GM21528 (cell line): ENCODE measurements at regions not wholly inside any gene's neighbourhood (a gene's known extent, or its start where the extent isn't known, plus 50 kb on each side); places are given as distances from the start of the nearest gene placed in this dataset.
"Not testable (repeated sequence)": the region's sequence is repeated elsewhere in the genome, so short reads cannot be mapped to it uniquely, and the experiment has no call there.

ENCODE experiments used
- ATAC-seq: cut with Tn5 transposase; IDR thresholded peaks from one replicate; pipeline ENCODE4 v1.9.1; 2021; ENCODE audit warnings: mild to moderate bottlenecking, moderate library complexity; ENCODE audit not compliant: unreplicated experiment, low FRiP score

DNA sequence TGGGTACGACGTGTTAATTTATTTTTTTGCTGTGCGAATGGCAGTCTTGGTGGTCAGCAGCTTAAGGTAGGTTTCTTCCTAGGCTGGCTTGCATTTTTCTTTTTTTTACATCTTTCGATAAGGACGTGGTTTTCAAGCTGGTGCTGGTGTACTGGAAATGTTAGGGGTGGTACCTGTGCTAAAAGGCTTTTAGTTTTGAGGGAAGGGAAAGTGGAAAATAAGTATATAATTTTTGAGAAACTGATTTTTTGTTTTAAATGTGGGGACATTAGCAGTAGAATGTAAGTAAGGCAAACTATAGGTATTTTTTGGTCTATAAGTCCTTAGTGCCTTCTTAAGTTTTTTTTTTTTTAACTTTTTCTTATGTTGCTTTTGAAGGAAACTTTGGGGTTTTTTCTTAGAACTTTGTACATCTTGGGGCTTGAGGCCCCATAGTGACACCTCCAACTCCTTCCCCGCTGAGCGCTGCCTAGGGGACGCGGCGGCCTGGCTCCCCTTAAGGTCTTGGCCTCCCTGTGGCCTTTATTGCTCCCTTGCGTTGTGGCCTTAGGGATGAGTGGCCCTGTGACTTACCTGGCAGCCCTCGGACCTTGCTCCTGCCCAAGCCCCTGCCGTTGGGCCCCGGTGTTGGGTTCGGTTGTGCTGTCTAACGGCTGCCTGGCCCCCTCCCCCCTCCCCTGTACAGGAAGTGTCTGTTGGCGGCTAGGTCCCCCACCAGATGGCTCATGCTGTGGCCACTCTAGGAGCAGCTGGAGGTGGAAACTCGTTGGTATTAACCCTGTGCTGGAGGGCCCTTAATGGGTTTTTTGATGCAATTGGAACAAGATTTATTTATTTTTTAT lies 88.0 kb upstream of the RPRML start:
- ATAC-seq, result peak; percentile 77

DNA sequence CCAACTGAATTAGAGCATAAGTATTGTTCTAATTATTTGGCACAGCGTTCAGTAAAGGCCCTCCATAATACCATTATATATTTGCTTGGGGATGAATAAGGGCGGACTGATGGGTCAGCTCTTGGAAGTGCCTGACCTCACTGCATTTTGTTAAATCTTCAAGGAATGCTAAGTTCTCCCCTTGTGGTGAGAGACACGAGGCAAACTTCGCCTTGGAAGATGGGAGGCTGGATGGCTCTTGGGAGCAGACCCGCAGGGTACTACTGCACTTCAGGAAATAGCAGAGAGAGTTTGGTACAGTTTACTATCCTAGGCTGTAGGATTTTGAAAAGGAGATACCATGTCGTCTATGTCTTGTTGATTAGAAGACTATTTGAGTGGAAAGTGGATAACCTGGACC lies 87.0 kb upstream of the RPRML start:
- ATAC-seq, result no peak

DNA sequence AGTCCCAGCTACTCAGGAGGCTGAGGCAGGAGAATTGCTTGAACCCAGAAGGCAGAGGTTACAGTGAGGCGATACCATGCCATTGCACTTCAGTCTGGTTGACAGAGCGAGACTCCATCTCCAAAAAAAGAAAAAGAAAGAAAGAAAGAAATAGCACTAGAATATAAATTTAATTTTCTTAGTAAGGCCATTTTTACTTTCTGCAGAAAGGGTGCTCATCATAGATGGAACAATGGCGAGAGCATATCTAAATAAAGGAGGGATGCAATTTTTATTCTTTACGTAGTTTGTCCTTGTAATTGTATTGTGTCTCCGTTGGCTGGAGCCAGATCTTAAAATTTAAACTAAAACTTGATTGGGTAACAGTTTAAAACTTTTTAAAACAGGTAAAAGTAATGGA lies 85.6 kb upstream of the RPRML start:
- no peak for ATAC-seq

DNA sequence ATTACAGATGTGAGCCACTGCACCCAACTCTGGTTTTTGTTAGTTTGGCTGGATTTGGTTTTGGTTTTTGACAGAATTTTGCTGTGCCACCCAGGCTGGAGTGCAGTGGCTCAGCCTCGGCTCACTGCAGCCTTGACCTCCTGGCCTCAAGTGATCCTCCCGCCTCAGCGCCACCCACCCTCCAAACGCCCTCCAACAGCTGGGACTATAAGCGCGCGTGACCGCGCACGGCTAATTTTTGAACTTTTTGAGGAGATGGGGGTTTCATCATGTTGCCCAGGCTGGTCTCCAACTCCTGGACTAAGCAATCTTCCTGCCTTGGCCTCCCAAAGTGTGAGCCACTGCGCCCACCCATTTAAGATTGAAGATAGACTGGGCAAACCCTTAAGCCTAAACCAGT lies 84.4 kb upstream of the RPRML start:
- no peak for ATAC-seq

DNA sequence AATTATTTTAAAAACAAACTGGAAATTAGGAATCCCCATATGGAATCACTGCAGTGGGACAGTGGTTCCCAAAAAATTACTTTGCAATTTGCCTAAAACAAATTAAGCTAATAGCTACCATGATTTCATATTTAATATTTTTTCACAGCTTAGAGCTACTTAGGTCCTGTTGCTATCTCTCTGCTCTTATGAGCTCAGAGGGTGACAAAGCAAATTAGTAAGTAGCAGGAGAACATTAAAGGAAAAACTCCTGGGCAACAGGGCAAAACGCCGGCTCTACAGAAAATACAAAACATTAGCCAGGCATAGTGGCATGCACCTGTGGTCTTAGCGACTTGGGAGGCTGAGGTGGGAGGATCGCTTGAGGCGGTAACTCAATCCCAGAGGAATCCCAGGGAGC lies 83.8 kb upstream of the RPRML start:
- not testable (repeated sequence) for ATAC-seq

DNA sequence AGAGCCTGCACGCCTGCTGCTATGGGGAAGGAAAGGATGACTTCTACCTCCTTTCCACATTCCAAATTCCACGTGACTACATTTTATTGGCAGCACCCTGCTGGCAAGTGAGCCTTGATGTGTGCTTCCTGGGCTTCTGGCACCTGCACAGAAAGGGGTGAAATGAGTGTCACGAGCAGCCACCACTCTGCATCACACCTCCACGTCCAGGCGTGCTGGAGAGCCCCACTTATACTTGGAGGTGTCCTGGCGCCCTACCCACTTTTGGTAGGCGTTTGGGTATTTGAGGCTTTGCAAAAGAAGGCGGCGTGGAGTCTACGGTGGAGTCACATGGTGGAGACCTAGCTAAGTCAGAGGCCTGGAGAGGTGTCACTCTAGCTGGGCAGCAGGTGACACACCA lies 81.0 kb upstream of the RPRML start:
- not testable (repeated sequence) for ATAC-seq

DNA sequence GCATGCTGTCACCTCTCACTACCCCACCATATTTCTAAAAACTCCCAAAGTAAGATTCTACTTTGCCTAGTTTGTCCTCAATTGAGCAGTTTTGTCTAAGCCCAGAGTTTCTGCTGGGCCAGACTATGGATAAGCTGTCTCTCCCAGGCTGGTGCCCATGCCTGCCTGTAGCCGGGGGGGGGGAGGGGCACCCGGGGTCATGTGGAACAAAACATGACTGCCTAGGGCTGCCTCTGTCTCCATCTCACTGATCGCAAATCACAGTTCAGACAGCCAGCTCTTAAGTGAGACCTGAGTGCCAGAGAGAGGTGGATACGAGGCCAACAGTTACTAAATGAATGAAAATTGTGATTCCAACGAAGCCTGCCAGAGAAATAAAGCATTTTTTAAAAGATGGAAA lies 78.8 kb upstream of the RPRML start:
- ATAC-seq, result no peak

DNA sequence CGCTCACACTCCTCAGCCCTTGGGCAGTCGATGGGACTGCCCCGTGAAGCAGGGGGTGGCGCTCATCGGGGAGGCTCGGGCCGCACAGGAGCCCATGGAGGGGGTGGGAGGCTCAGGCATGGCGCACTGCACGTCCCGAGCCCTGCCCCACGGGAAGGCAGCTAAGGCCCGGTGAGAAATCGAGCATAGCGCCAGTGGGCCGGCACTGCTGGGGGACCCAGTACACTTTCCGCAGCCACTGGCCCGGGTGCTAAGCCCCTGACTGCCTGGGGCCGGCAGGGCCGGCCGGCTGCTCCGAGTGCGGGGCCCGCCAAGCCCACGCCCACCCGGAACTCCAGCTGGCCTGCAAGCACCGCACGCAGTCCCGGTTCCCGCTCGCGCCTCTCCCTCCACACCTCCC lies 78.2 kb upstream of the RPRML start:
- ATAC-seq, result not testable (repeated sequence)

DNA sequence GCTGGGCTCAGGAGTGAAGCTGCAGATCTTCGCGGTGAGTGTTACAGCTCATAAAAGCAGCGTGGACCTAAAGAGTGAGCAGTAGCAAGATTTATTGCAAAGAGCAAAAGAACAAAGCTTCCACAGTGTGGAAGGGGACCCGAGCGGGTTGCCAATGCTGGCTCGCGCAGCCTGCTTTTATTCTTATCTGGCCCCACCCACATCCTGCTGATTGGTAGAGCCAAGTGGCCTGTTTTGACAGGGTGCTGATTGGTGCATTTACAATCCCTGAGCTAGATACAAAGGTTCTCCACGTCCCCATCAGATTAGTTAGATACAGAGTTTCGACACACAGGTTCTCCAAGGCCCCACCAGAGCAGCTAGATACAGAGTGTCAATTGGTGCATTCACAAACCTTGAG lies 77.6 kb upstream of the RPRML start:
- not testable (repeated sequence) for ATAC-seq
